ENCODE measurements at regions not wholly inside any gene's neighbourhood (a gene's known extent, or its start where the extent isn't known, plus 50 kb on each side); places are given as distances from the start of the nearest gene placed in this dataset.

DNA sequence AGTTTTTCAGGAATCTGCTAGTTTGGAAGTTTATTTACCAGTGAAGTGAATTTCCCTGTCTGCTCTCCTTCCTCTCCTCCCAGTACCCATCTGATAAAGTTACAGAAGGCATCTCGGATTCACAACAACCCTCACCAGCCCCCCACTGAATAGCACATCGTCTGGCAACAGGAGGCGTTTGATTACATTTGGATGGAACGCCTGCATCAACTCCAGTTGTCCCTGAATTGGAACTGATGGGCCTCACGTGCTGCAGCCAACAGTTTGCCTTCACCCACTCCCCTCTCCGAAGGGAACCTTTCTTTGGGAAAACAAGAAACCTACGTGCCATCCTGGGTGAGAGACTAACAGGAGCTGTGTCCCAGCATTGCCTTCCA lies 59.5 kb upstream of the BCL6 start:
- no peak for DNase-seq
- H3K9ac ChIP-seq (ENCODE audit: low read length): no peak overlapping the region
- WGBS (ENCODE audit: extremely low coverage, insufficient coverage, insufficient read length): no CpG with 5 or more reads among the region's 7 CpGs
- H2BK120ac ChIP-seq (ENCODE audit: insufficient read depth, low read length, poor library complexity): no peak overlapping the region
- H3K4me2 ChIP-seq (ENCODE audit: low read length): no peak overlapping the region
- H2AK5ac ChIP-seq (ENCODE audit: low read length): no peak overlapping the region
- no peak overlapping the region for H4K8ac ChIP-seq (ENCODE audit: low read depth, low read length)
- H3K14ac ChIP-seq (ENCODE audit: low read length): no peak overlapping the region
- no peak overlapping the region for H2BK12ac ChIP-seq (ENCODE audit: low read length)
- H3K79me1 ChIP-seq (ENCODE audit: low read length): no peaks in the 10 kb centered on the region
- peaks cover 0 to 6% of the 10 kb centered on the region in 2 experiments for H3K4me1 ChIP-seq (ENCODE audit: control insufficient read depth in 1 of 2, insufficient read depth in 2 of 2, low read length in 2 of 2)
- no peak overlapping the region for H3K18ac ChIP-seq (ENCODE audit: low read length)
- H2BK5ac ChIP-seq (ENCODE audit: low read depth, low read length, poor library complexity): no peak overlapping the region
- no peak overlapping the region for H3K4ac ChIP-seq (ENCODE audit: low read depth, low read length)
- no peaks in the 10 kb centered on the region for H3K9me3 ChIP-seq (ENCODE audit: insufficient read depth, low read depth, low read length)
- H3K36me3 ChIP-seq (ENCODE audit: control insufficient read depth in 1 of 2, insufficient read depth in 2 of 2, low read length in 2 of 2): no peaks in the 10 kb centered on the region
- no peak overlapping the region for H3K27ac ChIP-seq (ENCODE audit: low read depth, low read length)
- no peak overlapping the region for H4K91ac ChIP-seq (ENCODE audit: low read depth, low read length)
- no peaks in the 10 kb centered on the region for H3K27me3 ChIP-seq (ENCODE audit: insufficient read depth, low read length)
- no peak overlapping the region for H4K12ac ChIP-seq (ENCODE audit: low read depth, low read length)
- H3K23ac ChIP-seq (ENCODE audit: low read length): no peak overlapping the region
- no peak overlapping the region for H2AFZ ChIP-seq (ENCODE audit: insufficient read depth, low read length, poor library complexity)
- no peak overlapping the region for H3K4me3 ChIP-seq (ENCODE audit: low read depth, low read length)
- no peaks in the 10 kb centered on the region for H3K79me2 ChIP-seq (ENCODE audit: control insufficient read depth, insufficient read depth, low read length, poor library complexity)

DNA sequence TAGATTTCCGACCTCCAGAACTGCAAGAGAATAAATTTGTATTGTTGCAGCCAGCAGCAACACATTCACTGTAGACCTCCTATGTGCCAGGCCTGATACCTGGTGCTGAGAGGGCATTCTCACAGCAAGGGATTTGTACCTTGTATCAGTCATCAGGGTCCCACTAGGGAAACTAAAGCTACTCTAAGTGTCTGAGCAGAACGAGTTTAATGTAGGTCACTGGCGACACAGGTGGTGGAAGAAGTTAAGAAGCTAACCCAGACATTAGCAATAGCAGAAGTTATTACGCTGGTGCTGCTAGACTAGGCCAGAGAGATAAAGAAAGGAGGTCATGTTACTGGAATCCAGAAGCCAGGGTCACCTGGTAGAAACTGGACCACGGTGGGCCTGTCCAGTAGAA lies 60.5 kb upstream of the BCL6 start:
- no peaks in the 10 kb centered on the region for H3K36me3 ChIP-seq (ENCODE audit: control insufficient read depth in 1 of 2, insufficient read depth in 2 of 2, low read length in 2 of 2)
- H3K79me1 ChIP-seq (ENCODE audit: low read length): no peaks in the 10 kb centered on the region
- H3K27me3 ChIP-seq (ENCODE audit: insufficient read depth, low read length): no peaks in the 10 kb centered on the region
- no peak for DNase-seq
- H4K8ac ChIP-seq (ENCODE audit: low read depth, low read length): no peak overlapping the region
- no peak overlapping the region for H2BK5ac ChIP-seq (ENCODE audit: low read depth, low read length, poor library complexity)
- no peaks in the 10 kb centered on the region for H3K9me3 ChIP-seq (ENCODE audit: insufficient read depth, low read depth, low read length)
- no peak overlapping the region for H3K27ac ChIP-seq (ENCODE audit: low read depth, low read length)
- H3K4me2 ChIP-seq (ENCODE audit: low read length): no peak overlapping the region
- no peak overlapping the region for H2AK5ac ChIP-seq (ENCODE audit: low read length)
- no peaks in the 10 kb centered on the region for H3K79me2 ChIP-seq (ENCODE audit: control insufficient read depth, insufficient read depth, low read length, poor library complexity)
- no peak overlapping the region for H3K18ac ChIP-seq (ENCODE audit: low read length)
- H3K23ac ChIP-seq (ENCODE audit: low read length): no peak overlapping the region
- WGBS (ENCODE audit: extremely low coverage, insufficient coverage, insufficient read length): no CpG with 5 or more reads among the region's 5 CpGs
- H3K4me1 ChIP-seq (ENCODE audit: control insufficient read depth in 1 of 2, insufficient read depth in 2 of 2, low read length in 2 of 2): peaks cover 0 to 10% of the 10 kb centered on the region in 2 experiments
- H3K9ac ChIP-seq (ENCODE audit: low read length): no peak overlapping the region
- no peak overlapping the region for H3K4ac ChIP-seq (ENCODE audit: low read depth, low read length)
- H2AFZ ChIP-seq (ENCODE audit: insufficient read depth, low read length, poor library complexity): no peak overlapping the region
- no peak overlapping the region for H4K91ac ChIP-seq (ENCODE audit: low read depth, low read length)
- H2BK12ac ChIP-seq (ENCODE audit: low read length): no peak overlapping the region
- H2BK120ac ChIP-seq (ENCODE audit: insufficient read depth, low read length, poor library complexity): no peak overlapping the region
- H3K14ac ChIP-seq (ENCODE audit: low read length): no peak overlapping the region
- H3K4me3 ChIP-seq (ENCODE audit: low read depth, low read length): no peak overlapping the region
- H4K12ac ChIP-seq (ENCODE audit: low read depth, low read length): no peak overlapping the region

DNA sequence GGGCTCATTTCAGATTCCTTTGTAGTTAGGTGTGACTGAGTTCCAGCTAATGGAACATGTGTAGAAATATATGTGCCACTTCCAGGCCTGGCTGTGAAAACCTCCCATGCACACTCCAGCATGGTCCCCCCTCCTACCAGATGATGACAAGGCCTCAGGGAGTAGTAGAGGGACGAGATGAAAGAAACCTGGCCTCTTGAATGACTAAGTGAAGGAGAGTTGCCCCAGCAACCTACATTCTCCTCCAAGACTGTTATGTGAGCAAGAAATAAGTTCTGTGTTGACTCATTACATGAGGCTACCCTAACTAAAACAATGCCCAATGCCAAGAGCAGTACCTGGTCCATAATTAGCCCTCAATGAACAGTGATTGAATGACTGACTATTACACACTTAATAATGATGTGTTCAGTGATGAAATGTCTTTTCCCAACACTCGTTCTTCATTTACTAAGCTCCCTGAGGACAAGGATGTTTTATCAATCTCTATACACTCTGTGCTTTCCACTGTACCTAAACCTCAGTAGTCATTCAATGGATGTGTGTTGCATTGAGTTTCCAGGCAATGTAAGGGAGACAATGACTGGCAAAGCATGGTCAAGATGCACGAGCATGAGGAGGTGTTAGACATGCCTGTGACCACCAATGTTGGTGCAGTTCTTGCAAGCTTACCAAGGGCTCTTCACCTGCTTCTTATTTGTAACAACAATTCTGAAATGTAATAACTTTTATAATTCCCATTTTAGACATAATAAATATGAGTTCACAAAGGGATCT lies 62.0 kb upstream of the BCL6 start:
- Histone ChIP-seq H3K36me3 (ENCODE audit: control insufficient read depth in 1 of 2, insufficient read depth in 2 of 2, low read length in 2 of 2) (no peaks in the 10 kb centered on the region), H3K4me3 (ENCODE audit: low read depth, low read length) (no peak overlapping the region), H3K9me3 (ENCODE audit: insufficient read depth, low read depth, low read length) (no peaks in the 10 kb centered on the region), H2AFZ (ENCODE audit: insufficient read depth, low read length, poor library complexity) (no peak overlapping the region), H3K9ac (ENCODE audit: low read length) (no peak overlapping the region), H3K27me3 (ENCODE audit: insufficient read depth, low read length) (no peaks in the 10 kb centered on the region), H3K18ac (ENCODE audit: low read length) (no peak overlapping the region), H3K79me1 (ENCODE audit: low read length) (no peaks in the 10 kb centered on the region), H3K4me2 (ENCODE audit: low read length) (no peak overlapping the region), H2BK12ac (ENCODE audit: low read length) (no peak overlapping the region), H2BK5ac (ENCODE audit: low read depth, low read length, poor library complexity) (no peak overlapping the region), H4K91ac (ENCODE audit: low read depth, low read length) (no peak overlapping the region), H3K79me2 (ENCODE audit: control insufficient read depth, insufficient read depth, low read length, poor library complexity) (no peaks in the 10 kb centered on the region), H3K14ac (ENCODE audit: low read length) (no peak overlapping the region), H2AK5ac (ENCODE audit: low read length) (no peak overlapping the region), H3K4me1 (ENCODE audit: control insufficient read depth in 1 of 2, insufficient read depth in 2 of 2, low read length in 2 of 2) (peaks cover 0 to 13% of the 10 kb centered on the region in 2 experiments), H3K27ac (ENCODE audit: low read depth, low read length) (no peak overlapping the region), H3K23ac (ENCODE audit: low read length) (no peak overlapping the region), H4K8ac (ENCODE audit: low read depth, low read length) (no peak overlapping the region), H2BK120ac (ENCODE audit: insufficient read depth, low read length, poor library complexity) (no peak overlapping the region), H3K4ac (ENCODE audit: low read depth, low read length) (no peak overlapping the region), H4K12ac (ENCODE audit: low read depth, low read length) (no peak overlapping the region)
- peak in 1 of 2 donors; percentile 33 for DNase-seq
- no CpG with 5 or more reads among the region's 3 CpGs for WGBS (ENCODE audit: extremely low coverage, insufficient coverage, insufficient read length)

DNA sequence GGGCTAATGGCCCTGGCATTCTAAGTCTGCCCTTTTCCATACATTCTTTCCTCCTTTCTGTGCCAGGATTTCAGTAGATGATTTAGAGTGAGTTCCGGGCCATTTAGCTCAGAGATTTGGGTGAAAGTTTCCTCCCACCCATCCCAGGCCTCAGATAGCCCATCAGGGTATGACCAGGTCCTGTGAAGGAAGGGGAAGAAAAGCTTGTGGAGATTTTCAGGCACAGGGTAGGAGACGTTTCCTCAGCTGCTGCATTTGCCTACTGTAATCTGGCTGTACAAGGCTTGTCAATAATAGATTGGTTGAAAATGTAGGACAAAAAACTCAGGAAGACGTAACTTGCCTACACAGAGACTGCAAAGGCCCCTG lies 63.2 kb upstream of the BCL6 start:
- no CpG with 5 or more reads among the region's 3 CpGs for WGBS (ENCODE audit: extremely low coverage, insufficient coverage, insufficient read length)
- H2BK12ac ChIP-seq (ENCODE audit: low read length): no peak overlapping the region
- no peaks in the 10 kb centered on the region for H3K36me3 ChIP-seq (ENCODE audit: control insufficient read depth in 1 of 2, insufficient read depth in 2 of 2, low read length in 2 of 2)
- H3K9me3 ChIP-seq (ENCODE audit: insufficient read depth, low read depth, low read length): no peaks in the 10 kb centered on the region
- no peaks in the 10 kb centered on the region for H3K27me3 ChIP-seq (ENCODE audit: insufficient read depth, low read length)
- no peak overlapping the region for H3K9ac ChIP-seq (ENCODE audit: low read length)
- H4K91ac ChIP-seq (ENCODE audit: low read depth, low read length): no peak overlapping the region
- peaks cover 0 to 13% of the 10 kb centered on the region in 2 experiments for H3K4me1 ChIP-seq (ENCODE audit: control insufficient read depth in 1 of 2, insufficient read depth in 2 of 2, low read length in 2 of 2)
- H2BK5ac ChIP-seq (ENCODE audit: low read depth, low read length, poor library complexity): no peak overlapping the region
- H3K4me3 ChIP-seq (ENCODE audit: low read depth, low read length): no peak overlapping the region
- no peaks in the 10 kb centered on the region for H3K79me1 ChIP-seq (ENCODE audit: low read length)
- H3K4me2 ChIP-seq (ENCODE audit: low read length): no peak overlapping the region
- no peak overlapping the region for H3K4ac ChIP-seq (ENCODE audit: low read depth, low read length)
- no peak overlapping the region for H3K27ac ChIP-seq (ENCODE audit: low read depth, low read length)
- H3K14ac ChIP-seq (ENCODE audit: low read length): no peak overlapping the region
- DNase-seq: no peak
- no peaks in the 10 kb centered on the region for H3K79me2 ChIP-seq (ENCODE audit: control insufficient read depth, insufficient read depth, low read length, poor library complexity)
- no peak overlapping the region for H3K18ac ChIP-seq (ENCODE audit: low read length)
- H2AK5ac ChIP-seq (ENCODE audit: low read length): no peak overlapping the region
- H2BK120ac ChIP-seq (ENCODE audit: insufficient read depth, low read length, poor library complexity): no peak overlapping the region
- H4K12ac ChIP-seq (ENCODE audit: low read depth, low read length): no peak overlapping the region
- H3K23ac ChIP-seq (ENCODE audit: low read length): no peak overlapping the region
- no peak overlapping the region for H4K8ac ChIP-seq (ENCODE audit: low read depth, low read length)
- H2AFZ ChIP-seq (ENCODE audit: insufficient read depth, low read length, poor library complexity): peak overlapping the region; percentile 47
